ENCODE measurements at regions not wholly inside any gene's neighbourhood (a gene's known extent, or its start where the extent isn't known, plus 50 kb on each side); places are given as distances from the start of the nearest gene placed in this dataset.

DNA sequence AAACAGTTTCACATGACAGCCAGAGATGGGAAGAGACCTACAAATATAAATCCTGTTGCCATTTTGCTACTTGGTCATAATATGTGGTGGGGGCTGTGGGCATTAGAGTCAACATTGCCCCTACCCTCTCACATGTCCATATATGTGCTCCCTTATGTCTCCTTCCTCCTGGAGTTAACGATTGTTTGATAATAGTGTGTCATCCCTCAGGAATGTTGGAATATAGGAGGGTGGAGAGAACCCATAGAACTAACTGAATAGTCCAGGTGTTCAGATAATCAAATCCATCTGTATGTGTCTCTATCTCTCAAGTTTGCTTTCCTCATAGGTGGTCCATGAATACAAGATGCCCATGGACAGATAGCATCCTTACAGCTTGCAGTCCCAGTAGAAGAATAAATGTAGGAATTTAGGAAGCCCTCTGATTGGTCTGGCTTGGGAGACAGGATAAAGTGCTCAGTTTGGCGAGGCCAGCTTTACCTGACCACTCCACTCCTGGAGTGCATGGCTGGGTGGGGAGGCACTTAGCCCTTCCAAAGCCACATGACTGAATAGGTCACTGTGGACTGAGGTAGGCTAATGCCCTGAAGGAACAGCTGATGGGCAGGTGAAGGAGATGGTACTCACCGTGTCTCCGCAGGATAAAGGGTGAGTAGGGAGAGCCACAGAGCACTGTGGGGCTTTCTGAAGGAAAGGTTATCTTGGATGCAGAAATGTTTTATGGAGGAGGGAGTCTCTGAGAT is 166.9 kb downstream of the CDCA7 start:
- TF ChIP-seq, protein P1, sequence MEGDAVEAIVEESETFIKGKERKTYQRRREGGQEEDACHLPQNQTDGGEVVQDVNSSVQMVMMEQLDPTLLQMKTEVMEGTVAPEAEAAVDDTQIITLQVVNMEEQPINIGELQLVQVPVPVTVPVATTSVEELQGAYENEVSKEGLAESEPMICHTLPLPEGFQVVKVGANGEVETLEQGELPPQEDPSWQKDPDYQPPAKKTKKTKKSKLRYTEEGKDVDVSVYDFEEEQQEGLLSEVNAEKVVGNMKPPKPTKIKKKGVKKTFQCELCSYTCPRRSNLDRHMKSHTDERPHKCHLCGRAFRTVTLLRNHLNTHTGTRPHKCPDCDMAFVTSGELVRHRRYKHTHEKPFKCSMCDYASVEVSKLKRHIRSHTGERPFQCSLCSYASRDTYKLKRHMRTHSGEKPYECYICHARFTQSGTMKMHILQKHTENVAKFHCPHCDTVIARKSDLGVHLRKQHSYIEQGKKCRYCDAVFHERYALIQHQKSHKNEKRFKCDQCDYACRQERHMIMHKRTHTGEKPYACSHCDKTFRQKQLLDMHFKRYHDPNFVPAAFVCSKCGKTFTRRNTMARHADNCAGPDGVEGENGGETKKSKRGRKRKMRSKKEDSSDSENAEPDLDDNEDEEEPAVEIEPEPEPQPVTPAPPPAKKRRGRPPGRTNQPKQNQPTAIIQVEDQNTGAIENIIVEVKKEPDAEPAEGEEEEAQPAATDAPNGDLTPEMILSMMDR (IDR thresholded peaks at IDR 0.05; ENCODE audit: control extremely low read depth in 1 of 3, insufficient read depth in 1 of 3, low read depth in 1 of 3, low read length in 3 of 3): no peak
- TF ChIP-seq TAF7 (optimal IDR thresholded peaks at IDR 0.05; ENCODE audit: borderline replicate concordance, low read depth, low read length): no peak
